ENCODE measurements at regions not wholly inside any gene's neighbourhood (a gene's known extent, or its start where the extent isn't known, plus 50 kb on each side); places are given as distances from the start of the nearest gene placed in this dataset.

DNA sequence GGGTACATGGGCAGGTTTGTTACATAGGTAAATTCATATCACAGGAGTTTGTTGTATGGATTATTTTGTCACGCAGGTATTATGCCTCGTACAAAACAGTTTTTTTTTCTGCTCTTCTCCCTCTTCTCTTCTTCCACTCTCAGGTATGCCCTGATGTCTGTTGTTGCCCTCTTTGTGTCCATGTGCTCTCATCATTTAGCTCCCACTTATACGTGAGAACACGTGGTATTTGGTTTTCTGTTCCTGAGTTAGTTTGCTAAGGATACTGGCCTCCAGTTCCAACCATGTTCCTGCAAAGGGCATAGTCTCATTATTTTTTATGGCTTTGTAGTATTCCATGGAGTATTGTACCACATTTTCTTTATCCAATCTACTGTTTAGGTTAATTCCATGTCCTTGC lies 65.7 kb downstream of the UNC5CL start:
- no peak for DNase-seq

DNA sequence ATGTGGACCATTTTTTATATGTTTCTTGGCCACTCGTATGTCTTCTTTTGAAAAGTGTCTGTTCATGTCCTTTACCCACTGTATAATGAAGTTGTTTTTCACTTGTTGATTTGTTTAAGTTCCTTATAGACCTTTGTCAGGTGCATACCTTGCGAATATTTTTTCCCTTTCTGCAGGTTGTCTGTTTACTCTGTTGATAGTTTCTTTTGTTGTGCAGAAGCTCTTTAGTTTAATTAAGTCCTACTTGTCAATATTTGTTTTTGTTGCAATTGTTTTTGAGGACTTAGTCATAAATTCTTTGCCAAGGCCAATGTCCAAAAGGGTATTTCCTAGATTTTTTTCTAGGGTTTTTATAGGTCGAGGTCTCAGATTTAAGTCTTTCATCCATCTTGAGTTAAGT lies 66.2 kb downstream of the UNC5CL start:
- DNase-seq: no peak

DNA sequence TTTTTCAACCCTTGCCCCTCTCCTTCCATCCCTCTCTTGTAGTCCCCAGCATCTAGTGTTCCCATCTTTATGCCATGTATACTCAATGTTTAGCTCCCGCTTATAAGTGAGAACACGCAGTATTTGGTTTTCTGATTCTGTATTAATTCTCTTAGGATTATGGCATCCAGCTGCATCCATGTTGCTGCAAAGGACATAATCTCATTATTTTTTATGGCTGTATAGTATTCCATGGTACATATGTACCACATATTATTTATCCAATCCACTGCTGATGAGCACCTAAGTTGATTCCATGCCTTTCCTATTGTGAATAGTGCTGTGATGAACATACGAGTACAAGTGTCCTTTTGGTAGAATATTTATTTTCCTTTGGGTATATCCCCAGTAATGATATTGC lies 66.8 kb downstream of the UNC5CL start:
- no peak for DNase-seq

DNA sequence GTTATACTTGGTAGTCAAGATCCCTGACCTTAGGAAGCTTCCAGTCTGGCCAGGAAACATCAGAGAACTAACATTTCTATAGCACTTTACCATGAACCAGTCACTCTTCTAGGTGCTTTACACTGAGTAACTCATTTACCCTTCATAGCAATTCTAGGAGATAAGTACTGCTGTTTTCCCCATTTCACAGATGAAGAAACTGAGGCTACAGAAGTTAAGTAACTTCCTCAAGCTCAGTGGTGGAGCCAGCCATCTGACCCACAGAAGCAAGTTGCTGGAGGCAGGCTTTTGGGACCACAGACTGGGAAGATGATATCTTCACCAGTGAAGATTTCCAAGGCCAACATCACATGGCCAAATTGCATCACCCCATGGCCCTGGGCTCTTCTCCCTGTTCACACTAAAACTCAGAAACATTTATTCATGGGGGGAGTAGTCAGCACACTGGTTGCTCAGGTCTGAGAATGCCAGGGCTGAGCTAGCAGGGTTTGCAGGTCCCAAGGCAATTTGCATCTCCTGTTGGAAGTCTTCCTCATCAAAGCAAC lies 70.3 kb downstream of the UNC5CL start:
- no peak for DNase-seq

DNA sequence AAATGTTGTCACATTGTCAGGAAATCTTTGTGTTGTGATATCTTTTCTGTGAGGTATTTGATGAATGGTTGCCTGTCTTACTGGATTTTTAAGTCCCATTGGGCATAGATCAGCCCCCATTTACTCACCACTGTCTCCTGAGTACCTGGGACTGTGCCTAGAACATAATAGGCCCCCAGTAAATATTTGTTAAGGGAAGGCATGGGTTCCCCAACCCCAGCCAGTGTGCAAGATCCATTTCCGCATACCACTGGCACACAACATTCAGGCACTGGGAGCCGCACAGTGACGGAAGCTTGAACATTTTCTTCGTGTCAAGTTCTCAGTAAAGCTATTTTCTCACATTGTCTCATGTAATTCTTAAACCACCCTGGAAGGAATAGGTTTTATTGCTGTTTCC lies 72.2 kb downstream of the UNC5CL start:
- DNase-seq: no peak

DNA sequence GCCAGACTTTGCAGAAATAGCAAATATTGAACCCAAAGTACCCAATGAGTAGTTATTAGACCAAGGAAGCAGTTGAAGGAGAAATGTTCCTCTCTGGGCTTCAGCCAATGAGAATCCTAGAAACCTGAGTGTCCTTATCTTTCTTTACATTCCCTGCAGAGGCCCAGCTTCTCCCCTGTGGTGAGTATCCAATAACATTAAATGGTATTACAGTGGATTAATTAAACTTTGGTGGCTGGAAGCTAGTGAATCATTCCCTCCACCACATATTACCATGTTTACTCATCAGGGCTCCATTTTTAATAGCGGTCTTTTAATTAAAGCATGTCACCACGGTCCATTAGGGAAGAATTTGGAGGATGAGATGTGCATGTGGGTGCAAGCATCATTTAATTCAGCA lies 74.0 kb downstream of the UNC5CL start:
- no peak for DNase-seq

DNA sequence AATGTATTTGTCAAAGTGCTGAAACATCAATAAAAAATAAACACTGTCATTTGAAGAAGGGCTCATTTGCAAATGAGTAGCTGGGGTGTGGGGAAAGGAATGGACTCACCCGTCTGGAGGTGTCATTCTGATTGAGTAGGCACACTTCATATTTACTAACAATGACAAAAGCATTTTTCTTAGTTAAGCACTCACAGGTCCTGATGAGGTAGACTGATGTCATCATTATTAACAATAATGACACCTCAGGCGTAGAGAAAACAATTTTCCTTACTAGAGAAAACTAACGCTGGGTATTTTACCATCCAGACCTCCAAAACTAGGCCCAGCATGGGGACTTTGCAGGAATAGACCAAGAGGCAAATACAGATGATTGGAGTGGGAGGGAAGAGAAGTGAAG lies 76.0 kb downstream of the UNC5CL start:
- no peak for DNase-seq

DNA sequence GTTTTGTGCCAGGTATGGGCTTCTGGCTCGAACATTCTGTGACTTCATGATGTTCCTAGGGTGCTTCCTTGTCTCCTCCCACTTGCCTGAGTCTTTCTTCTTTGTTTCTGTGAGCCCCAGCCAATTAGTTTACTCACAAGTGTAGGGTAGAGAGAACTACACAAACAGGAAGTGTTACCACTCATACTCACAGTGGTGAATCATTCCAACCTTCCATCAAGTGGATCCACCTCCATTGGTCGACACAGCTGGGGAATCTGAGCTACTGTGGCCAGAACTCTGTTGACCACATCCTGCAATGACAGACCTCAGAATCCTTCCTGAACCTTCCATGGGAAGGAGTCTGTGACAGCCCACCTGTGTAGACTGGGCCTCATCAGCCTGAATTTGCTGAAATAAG lies 76.8 kb downstream of the UNC5CL start:
- DNase-seq: no peak

DNA sequence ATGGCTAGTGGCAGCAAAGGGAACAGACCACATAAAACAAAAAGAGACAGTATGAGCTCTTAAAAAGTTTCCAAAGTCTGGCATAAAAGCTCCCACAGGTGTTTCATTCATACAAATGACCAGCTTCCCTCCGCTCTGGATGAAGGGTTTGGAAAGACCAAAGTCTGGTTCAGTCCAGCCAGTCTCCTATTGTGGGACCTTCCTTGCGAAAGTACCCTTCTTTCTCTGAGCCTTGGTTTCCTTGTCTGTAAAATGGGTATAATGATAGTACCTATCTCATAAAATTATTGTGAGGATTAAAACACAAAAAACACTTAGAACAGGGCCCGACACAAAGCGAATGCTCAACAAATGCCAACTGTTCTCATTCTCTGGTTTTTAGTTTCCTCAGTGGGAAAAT lies 77.2 kb downstream of the UNC5CL start:
- DNase-seq: no peak

DNA sequence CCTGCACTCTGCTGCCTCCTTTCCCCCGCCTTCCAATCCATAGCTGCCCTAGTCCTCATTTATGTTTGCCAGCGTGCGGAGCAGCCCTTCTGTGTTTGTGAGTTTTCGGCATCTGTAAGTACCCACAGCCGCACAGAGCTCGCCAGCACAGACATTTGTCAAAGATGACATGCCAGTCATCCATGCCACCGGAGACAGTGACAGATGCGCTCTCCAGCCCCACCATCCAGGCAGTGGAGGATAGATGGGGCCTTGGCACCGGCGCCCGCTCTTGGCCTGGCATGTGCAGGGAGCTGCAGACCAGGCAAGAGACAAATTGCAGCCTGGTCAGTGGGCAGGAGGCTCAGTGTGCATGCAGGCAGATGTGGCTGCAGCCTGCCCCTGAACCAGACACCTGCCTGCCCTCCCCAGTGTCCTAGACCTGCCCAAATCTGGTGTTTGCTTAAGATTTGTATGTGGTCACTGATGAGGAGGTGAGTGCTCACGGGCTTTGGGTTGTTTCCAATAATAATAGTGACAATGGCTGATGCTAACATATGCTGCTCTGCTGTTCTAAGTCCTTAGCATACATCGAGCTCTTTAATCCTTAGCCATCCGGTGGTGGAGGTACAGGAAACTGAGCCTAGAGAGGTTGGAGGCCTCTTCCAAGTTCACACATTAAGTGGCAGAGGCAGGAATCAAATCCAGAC lies 78.1 kb downstream of the UNC5CL start:
- peak; percentile 6 for DNase-seq

DNA sequence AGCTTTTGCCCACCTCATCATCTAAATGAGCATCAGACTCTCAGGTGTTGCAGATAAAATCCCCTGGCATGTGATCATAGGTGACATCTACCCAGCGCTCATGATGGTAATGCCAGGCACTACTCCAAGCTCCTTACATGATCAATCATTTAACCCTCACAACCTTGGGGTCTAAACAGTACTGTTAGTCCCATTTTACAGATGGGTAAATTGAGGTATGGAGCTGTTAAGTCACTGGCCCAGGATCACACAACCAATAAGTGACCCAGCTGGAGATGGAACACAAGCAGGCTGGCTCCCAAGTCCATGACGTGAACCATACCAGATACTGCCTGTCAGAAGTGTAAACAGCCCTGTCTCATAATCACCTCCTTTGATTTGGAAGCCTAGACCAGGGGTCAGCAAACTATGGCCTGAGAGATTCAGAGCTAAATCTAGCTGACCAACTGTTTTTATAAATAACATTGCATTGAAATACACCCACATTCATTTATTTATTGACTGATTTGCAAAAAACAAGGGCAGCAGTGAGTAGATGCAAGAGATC lies 79.2 kb downstream of the UNC5CL start:
- DNase-seq: no peak

DNA sequence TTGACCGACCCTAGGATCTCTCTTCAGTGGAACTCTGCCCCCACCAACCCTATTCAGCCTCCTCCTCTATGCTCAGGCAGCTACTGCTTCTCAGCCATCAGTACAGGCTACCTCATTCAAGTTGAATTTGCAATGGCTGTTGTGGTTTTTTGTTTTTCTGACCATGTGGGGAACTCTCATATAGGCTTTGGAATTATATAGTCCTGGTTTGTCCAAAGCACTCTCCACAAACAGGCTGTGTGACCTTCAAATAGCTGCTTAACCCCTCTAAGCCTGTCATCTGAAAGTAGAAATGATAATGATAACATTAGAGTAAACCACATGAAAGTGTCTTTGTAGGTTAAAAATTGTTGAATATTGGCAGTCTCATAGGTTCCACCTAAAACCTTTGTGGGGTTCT lies 80.3 kb downstream of the UNC5CL start:
- no peak for DNase-seq

DNA sequence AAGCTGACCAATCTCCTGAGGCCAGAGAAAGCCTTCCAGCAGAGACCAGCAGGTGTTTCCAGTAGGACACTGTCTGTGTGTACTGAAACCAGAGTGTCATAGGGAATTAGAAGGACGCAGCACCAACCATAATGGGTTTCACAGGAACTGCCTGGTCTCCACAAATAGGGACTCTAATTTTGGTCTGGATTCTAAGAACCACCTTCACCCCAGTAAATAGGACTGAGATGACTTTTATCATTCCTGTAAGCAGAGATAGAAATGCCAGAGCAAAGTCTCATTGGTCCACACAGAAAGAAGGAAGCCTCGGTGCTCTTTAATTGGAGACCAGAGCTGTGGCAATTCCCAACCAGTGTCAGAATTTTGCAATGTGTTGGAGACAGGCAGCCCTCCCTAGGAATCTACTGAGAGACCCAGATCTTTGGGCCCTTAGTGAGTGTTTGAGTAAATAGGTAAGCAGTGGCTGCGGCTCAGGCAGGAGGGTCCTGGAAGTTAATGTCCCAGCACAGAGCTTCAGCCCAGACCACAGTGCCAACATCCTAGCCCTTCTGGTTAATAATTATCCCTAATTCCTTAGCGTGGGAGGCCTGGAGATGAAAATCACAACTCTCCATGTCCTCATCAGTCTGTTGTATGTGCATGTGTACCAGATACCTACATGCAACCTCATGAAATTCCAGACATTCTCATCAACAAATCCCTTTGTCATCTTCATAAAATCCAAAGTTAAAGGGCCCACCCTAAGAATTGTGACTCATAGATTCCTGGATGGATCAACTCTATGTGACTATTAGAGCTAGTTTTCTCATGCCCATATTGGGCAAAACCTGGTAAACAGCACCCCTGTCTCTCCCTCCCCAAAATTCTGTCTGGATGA lies 81.2 kb downstream of the UNC5CL start:
- no peak for DNase-seq

DNA sequence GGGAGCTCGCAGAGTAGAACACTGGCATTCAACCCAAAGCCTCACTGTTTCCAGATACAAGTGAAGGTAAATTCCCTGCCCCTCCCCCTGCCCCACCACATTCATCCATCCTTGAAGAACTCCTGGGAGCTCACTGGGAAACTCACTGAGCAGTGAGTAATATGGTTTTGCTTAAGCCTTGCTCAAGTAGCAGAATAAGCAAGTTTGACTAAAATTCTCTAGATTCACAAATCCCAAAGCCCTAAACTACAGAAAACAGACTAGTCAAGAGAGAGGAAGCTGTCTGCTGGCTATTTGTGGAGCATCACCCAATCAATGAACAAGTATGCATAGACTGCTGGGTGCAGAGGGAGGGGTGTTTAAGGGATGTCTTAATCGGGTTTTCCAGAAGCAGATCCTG lies 82.1 kb downstream of the UNC5CL start:
- no peak for DNase-seq

DNA sequence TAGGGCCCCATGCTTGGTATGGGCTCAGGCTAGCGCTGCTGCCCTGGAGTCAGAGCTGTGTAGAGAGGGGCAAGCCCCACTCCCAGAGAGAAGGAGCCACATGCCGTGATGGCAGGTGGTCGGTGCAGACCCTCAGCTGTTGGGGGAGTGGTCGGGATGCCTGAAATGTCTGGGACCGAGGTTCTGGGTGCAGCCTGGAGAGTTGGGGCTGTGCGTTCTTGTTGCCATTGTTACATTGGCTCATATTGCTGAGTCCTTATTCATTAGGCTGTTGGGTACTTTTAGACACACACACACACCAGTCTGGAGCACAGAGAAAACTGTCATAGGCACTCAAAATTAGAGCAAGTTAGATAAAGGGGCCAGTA lies 83.9 kb downstream of the UNC5CL start:
- no peak for DNase-seq

DNA sequence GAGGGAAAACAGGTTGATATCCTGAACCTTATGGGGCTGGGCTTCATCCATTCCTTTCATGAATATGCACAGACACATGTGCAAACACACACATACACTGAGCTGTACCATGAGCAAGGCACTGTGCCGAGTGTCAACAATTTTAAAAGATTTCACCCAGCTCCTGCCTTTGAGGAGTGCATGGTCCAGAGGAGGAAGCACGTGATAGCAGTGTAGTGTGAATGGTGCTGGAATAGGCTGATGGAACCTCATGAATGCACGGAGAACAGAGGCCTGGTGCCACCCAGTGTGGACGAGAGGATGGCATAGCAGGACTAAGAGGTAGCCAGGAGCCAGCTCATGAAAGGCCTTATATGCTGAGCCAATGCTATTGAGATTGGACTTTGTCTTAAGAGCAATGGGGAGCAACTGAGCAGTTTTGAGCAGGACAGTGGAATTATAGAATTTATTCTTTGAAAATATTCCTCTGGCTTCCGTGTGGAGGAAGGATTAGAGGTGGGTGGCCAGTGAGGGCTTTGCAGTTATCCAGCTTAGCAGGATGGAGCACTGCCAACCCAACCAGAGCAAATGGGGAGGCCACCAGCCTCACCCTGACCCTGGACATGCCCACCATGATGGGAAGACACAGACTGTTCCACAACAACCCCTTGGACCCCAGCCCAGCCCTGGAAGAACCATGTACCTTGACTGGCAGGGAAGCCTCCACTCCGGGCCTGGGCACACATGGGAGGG lies 84.4 kb downstream of the UNC5CL start:
- DNase-seq: no peak

DNA sequence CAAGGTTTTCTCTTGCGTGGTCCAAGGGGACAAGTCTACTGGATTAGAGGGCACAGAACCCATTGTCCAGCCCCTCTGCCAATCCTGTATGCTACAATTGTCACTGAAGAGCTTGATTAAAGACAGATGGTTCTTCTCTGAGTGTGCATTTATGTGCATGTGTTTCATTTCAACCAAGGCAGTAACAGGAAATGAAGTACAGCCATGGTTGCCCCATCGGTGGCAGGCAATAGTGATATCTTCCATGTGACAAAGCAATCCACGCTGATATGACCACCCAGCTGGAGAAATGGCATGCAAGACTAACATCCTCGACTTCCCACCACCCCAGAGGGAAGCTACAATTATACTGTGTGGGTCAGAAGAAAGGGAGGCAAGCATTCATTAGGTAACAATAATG lies 85.5 kb downstream of the UNC5CL start:
- DNase-seq: no peak

DNA sequence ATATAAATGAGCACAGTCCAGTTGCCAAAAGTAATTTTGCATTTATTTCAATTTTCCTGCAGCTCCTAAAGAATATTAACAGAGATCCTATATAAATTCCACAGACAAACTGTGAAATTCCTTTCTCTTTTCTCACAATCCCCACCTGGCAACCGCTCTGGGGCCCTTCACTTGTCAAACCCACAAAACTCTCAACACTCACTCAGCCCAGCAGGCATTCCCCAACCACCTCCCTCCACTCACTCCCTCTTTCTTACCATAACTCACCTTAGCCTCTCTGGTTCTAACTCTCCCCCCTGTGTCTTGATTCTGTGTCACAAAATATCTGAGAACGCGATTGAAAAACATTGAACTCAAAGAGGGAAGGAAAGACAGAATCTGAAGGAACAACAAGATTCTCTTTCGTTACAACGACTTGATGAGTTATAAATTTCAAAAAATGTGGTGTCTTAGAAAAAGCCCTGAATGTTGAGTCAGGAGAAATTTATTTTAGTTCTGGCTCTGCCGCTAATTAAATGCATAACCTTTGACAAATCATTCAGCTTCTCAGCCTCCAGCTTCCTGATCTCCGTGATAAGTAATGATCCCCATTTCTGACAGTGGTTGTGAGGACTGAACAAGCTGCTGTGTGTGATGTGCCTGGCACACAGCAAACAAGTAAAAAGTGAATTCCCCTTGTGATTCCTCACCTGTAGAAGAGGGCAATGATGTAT lies 87.9 kb downstream of the UNC5CL start:
- no peak for DNase-seq

DNA sequence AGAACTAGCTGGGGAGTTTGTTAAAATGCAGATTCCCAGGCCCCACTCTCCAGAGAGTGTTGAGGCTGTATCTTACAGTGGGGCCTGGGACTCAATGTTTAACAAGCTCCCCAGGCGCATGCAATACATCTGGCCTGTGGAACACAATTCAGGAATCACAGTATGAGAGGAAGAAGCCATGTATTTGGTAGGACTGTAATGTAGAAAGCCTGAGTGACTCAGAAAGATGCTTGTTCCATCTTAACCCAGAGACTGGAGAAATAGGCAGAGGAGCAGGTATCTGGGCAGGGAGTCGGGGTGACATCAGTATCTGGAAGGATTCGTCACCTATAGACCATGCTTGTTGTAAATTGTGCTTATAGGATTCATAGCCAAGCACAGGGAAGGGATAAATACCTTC lies 90.5 kb downstream of the UNC5CL start:
- no peak for DNase-seq

DNA sequence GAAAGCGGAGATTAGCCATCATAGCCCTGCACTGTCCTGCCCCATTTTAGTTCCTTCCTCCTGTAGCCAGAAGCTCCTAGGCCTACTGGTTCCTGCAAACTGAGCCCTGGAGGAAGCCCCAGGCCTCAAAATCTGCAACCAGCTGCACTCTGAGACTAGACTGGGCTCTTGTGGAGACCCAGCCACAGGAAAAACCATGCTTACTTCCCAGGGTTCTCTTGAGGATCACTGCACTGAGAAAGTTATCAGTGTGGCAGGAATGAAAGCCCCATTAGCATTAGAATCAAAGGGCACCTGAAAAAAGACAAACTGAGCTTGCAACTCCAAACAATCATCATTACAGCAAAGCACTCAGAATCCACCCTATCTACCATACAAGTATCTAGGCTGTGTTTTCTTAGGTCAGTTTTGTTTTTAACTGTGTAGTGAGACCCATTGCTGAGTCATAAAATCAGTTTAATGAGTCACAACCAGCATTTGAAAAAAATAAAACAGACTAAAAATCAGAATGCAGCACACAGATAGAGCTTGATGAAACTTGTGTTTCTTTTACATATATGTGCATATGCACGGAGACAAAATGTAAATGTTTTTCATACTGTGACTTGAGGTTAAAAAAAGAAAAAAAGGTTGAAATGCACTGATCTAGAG lies 91.0 kb downstream of the UNC5CL start:
- no peak for DNase-seq

DNA sequence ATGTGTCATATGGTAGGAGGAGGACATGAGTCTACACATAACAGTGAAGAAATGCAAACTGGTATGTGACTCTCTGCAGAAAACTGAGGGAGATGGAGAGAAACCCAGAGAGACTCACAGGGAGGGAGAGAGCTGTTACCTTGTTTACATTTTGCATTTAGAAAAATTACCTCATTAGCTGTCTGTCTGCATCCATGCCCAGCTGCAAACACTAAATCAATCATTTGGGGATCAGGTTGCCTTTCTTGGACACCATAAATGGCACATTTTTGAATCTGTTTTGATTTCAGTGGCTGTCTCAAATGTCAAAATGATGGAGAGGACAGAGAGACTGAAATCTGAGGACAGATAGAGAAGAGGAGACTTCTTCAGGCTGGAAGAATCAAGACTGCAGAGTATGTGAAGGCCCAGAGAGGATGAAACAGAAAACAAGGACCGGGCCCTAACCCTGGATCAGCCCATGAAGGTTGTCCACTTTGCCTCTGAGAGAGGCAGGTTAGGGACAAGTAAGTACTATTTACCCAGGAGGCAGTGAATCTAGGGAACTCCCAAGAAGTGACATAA lies 92.2 kb downstream of the UNC5CL start:
- DNase-seq: no peak

DNA sequence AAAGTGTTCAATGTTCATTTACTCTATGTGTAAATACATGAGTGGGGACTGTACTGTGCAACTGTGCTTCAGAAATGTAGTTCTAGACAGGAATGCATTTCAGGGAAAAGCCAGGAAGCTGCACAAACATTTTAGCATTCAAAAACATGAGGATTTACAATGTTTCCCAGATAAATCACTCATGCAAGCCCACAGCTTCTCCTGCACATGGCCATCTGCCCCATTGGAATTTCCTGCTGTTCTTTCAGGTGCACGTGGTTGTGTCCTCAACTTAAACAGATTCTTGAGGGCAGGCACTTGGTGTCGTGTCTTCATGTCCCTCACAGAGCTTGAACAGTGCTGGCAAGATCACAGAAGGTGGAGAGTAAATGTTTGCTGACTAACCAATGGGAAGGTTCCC lies 101.5 kb downstream of the UNC5CL start:
- DNase-seq: no peak
